Right atrium auricular region (tissue), 2 donors: ENCODE measurements at regions not wholly inside any gene's neighbourhood (a gene's known extent, or its start where the extent isn't known, plus 50 kb on each side); places are given as distances from the start of the nearest gene placed in this dataset.

ENCODE experiments used
- DNase-seq: peaks from one replicate; pipeline ENCODE4 v3.0.0-alpha.2; 2019; ENCODE audit warnings: low spot score
- H3K27ac ChIP-seq, 2 donors: fragments of 200-600 bp; sonication (generic); 1 replicate in 1 of 2; 2 replicates in 1 of 2; pipeline ENCODE4 v1.5.1; 2016 to 2019
- H3K27me3 ChIP-seq, 2 donors: fragments of 200-600 bp; sonication (generic); one replicate each; pipeline versions ENCODE4 v1.5.1 to v1.6.0; 2017 to 2019
- H3K36me3 ChIP-seq: fragments of 200-600 bp; sonication (generic); one replicate; pipeline ENCODE4 v1.5.1; 2016
- H3K4me1 ChIP-seq, 2 donors: fragments of 200-600 bp; sonication (generic); one replicate each; pipeline versions ENCODE4 v1.5.1 to v1.6.0; 2017 to 2019
- H3K4me3 ChIP-seq, 2 donors: fragments of 200-600 bp; sonication (generic); 1 replicate in 1 of 2; 2 replicates in 1 of 2; pipeline ENCODE4 v1.5.1; 2017 to 2019; ENCODE audit warnings: mild to moderate bottlenecking in 1 of 2, moderate library complexity in 1 of 2
- H3K9me3 ChIP-seq, 2 donors: fragments of 200-600 bp; sonication (generic); one replicate each; pipeline ENCODE4 v1.5.1; 2019
- TF ChIP-seq, protein P1 (sequence below), 2 donors: fragments of 200-600 bp; sonication (generic); IDR thresholded peaks; one replicate each; pipeline ENCODE4 v1.5.1; 2019; ENCODE audit warnings: antibody characterized with exemption in 2 of 2

DNA sequence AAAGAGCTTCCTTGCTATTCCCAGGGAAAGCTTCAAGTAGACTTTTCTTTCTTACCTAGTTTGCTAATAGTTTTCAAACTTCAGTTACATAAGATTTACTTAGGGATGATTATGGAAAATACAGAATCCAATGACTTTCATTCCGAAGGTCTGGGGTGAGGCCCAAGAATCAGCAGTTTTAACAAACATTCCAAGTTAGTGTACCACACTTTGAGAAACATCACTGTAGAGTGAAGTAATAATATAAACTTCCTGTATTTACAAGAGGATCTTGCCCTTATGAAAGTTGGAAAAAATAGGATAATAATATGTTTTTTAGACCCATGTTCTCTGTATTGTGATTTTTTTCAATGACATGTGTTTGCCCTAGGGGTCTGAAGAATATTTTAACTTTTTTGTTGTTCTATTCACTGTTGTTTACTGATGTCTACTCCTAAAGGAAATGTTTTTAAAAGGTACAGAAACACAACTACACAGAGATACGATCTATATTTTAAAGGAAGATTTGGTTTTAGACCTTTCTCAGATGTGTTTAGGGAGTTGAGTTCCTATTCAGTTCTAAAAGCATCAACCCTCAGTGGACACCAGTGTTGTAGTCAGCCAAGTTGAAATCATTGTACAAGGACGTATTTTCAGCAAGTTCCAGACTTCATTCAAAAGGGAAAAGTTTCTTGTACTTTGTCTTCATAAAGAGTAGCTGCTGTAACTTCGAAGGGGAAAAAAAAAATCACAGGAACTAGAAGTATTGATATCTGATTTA, 295.8 kb upstream of the SLC7A11 start:
- no peak overlapping the region for H3K27ac ChIP-seq
- H3K9me3 ChIP-seq, result peaks cover 0 to 11% of the 10 kb centered on the region in 2 donors
- H3K4me3 ChIP-seq, result no peak overlapping the region
- no peaks in the 10 kb centered on the region for H3K4me1 ChIP-seq
- TF ChIP-seq, protein P1, sequence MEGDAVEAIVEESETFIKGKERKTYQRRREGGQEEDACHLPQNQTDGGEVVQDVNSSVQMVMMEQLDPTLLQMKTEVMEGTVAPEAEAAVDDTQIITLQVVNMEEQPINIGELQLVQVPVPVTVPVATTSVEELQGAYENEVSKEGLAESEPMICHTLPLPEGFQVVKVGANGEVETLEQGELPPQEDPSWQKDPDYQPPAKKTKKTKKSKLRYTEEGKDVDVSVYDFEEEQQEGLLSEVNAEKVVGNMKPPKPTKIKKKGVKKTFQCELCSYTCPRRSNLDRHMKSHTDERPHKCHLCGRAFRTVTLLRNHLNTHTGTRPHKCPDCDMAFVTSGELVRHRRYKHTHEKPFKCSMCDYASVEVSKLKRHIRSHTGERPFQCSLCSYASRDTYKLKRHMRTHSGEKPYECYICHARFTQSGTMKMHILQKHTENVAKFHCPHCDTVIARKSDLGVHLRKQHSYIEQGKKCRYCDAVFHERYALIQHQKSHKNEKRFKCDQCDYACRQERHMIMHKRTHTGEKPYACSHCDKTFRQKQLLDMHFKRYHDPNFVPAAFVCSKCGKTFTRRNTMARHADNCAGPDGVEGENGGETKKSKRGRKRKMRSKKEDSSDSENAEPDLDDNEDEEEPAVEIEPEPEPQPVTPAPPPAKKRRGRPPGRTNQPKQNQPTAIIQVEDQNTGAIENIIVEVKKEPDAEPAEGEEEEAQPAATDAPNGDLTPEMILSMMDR (IDR thresholded peaks at IDR 0.05), result no peak
- H3K36me3 ChIP-seq, result no peaks in the 10 kb centered on the region
- no peak for DNase-seq
- no peaks in the 10 kb centered on the region for H3K27me3 ChIP-seq

DNA sequence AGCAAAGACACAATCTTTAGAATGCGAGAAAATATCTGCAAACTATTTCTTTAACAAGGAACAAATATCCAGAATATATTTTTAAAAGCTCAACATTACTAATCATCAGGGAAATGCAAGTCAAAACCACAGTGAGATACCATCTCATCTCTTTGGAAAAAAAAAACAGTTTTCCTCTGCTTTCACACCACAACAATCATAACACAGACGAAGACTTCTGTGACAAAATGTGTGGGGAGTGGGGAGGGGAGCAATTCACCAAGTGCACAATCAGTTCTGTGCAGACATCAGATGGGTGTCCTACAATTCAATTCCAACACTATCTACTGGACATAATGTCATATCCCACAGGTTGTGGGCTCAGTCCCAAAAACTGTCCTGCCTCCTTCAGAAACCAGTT, 293.2 kb upstream of the SLC7A11 start:
- no peaks in the 10 kb centered on the region for H3K36me3 ChIP-seq
- no peaks in the 10 kb centered on the region for H3K4me1 ChIP-seq
- H3K4me3 ChIP-seq, result no peak overlapping the region
- H3K9me3 ChIP-seq, result peaks cover 7 to 30% of the 10 kb centered on the region in 2 donors
- no peaks in the 10 kb centered on the region for H3K27me3 ChIP-seq
- DNase-seq, result no peak
- TF ChIP-seq, protein P1 (IDR thresholded peaks at IDR 0.05), result no peak
- H3K27ac ChIP-seq, result no peak overlapping the region

DNA sequence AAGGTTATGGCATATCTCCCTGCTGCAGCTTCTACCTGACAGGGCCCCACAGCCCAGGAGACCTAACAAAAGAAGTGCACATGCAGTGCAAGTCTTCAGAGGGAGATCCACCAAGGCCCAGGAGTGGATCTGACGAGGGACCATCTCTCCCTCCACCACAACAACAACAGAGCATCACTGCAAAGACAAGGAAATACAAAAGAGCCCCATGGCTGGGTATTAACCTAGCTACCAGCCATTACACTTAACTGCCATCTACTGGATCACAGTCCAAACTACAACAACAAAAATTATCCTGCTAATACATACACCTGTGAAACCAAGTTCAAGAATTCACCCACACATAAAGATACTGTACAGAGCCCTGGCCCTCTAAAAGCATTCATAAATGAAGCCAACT, 280.2 kb upstream of the SLC7A11 start:
- H3K4me3 ChIP-seq, result no peak overlapping the region
- TF ChIP-seq, protein P1 (IDR thresholded peaks at IDR 0.05), result no peak
- no peak for DNase-seq
- H3K27me3 ChIP-seq, result no peaks in the 10 kb centered on the region
- no peaks in the 10 kb centered on the region for H3K36me3 ChIP-seq
- no peaks in the 10 kb centered on the region for H3K9me3 ChIP-seq
- H3K4me1 ChIP-seq, result no peaks in the 10 kb centered on the region
- H3K27ac ChIP-seq, result no peak overlapping the region

DNA sequence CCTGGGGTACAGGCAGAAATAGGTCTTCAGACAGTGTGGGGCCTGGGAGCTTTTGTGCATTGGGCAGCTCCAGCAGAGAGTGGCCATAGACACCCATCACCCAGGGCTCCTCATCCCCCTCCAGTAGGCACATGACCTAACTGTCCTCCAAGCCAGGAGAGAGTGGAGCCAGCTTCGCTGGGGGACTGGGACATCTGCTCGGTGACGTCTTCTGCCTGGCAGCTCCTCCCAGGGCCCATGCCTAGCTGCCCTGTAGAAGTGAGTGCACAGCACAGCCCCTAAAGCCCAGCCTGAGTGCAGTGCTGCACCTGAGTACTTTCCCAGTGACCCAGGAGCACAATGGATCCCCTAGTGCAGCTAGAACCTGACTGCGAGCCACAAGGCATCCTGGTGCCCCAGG, 279.7 kb upstream of the SLC7A11 start:
- no peaks in the 10 kb centered on the region for H3K9me3 ChIP-seq
- no peak for DNase-seq
- no peak overlapping the region for H3K27ac ChIP-seq

DNA sequence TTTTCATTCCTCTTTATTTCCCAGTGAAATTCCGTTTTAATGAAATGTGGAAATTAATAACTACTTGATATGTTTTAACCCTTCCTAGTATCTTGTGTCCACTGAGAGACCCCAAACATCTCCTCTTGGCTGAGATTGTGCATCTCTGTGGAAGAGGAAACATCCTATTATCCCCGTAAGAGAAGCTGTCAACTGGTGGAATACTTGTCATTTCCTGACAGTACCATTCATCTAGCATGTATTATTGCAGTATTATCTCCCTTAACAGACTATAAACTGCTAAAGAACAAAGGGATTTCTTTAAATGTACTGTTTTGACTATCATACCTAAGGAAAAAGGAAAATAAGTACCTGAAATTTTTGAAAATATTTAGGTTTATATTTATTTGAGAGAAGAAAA, 277.3 kb upstream of the SLC7A11 start:
- H3K4me3 ChIP-seq, result no peak overlapping the region
- H3K27ac ChIP-seq, result no peak overlapping the region
- no peaks in the 10 kb centered on the region for H3K4me1 ChIP-seq
- TF ChIP-seq, protein P1 (IDR thresholded peaks at IDR 0.05), result no peak
- H3K9me3 ChIP-seq, result no peaks in the 10 kb centered on the region
- no peak for DNase-seq
- no peaks in the 10 kb centered on the region for H3K36me3 ChIP-seq
- H3K27me3 ChIP-seq, result no peaks in the 10 kb centered on the region

More for the DNA sequence above, 279.7 kb upstream of the SLC7A11 start:
- H3K4me1 ChIP-seq, result no peaks in the 10 kb centered on the region
- no peak overlapping the region for H3K4me3 ChIP-seq
- no peaks in the 10 kb centered on the region for H3K36me3 ChIP-seq
- no peaks in the 10 kb centered on the region for H3K27me3 ChIP-seq
- TF ChIP-seq, protein P1 (IDR thresholded peaks at IDR 0.05), result no peak

DNA sequence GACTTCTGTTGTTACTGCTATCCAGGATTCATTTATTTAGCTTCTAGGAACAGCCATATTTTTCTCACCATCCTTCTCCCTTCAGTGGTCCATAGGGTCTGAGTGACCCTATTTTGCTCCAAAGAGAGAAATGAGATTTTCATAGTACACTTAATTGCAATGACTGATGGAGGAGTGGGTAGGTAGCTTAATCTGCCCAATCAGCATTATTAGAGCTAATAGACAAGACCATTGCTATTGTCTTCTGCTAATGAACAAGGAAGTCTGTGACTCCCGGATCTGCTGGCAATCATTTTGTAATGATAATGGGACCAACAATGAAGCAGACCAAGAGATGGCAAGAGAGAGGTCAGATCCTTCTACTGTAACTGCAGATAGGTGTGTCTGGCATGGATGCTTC, 271.4 kb upstream of the SLC7A11 start:
- TF ChIP-seq, protein P1 (IDR thresholded peaks at IDR 0.05), result no peak
- Histone ChIP-seq H3K36me3 (no peaks in the 10 kb centered on the region), H3K4me3 (no peak overlapping the region), H3K27me3 (no peaks in the 10 kb centered on the region), H3K27ac (no peak overlapping the region), H3K4me1 (no peaks in the 10 kb centered on the region), H3K9me3 (no peaks in the 10 kb centered on the region)
- no peak for DNase-seq
